BLaER1 treated with 17β-estradiol and CSF1 and Interleukin-3, amounts not matched to agents 10 nM and 100 nM (cell line): ENCODE measurements at regions not wholly inside any gene's neighbourhood (a gene's known extent, or its start where the extent isn't known, plus 50 kb on each side); places are given as distances from the start of the nearest gene placed in this dataset.

Experiments used
- H3K27ac ChIP-seq, 11 experiments: shearing (Covaris generic); formaldehyde crosslinking; 2 replicates each; pipeline ENCODE4 v1.8.1; 2022
- H3K27me3 ChIP-seq, 11 experiments: shearing (Covaris generic); formaldehyde crosslinking; 2 replicates each; pipeline ENCODE4 v1.8.1; 2022
- H3K36me3 ChIP-seq, 11 experiments: shearing (Covaris generic); formaldehyde crosslinking; 2 replicates each; pipeline ENCODE4 v1.8.1; 2022
- H3K4me1 ChIP-seq, 10 experiments: shearing (Covaris generic); formaldehyde crosslinking; 2 replicates each; pipeline ENCODE4 v1.8.1; 2022
- H3K4me2 ChIP-seq, 11 experiments: shearing (Covaris generic); formaldehyde crosslinking; 2 replicates each; pipeline ENCODE4 v1.8.1; 2022
- H3K4me3 ChIP-seq, 10 experiments: shearing (Covaris generic); formaldehyde crosslinking; 2 replicates each; pipeline ENCODE4 v1.8.1; 2022
- H3K9ac ChIP-seq, 11 experiments: shearing (Covaris generic); formaldehyde crosslinking; 2 replicates each; pipeline ENCODE4 v1.8.1; 2022
- H3K9me3 ChIP-seq, 11 experiments: shearing (Covaris generic); formaldehyde crosslinking; replicated peaks in 1 of 11; 2 replicates each; pipeline ENCODE4 v1.8.1; 2022
- H4K20me1 ChIP-seq, 11 experiments: shearing (Covaris generic); formaldehyde crosslinking; 2 replicates each; pipeline ENCODE4 v1.8.1; 2022
- Cebpa-rat ChIP-seq, 11 experiments: shearing (Covaris generic); IDR thresholded peaks; 2 replicates each; pipeline ENCODE4 v1.8.1; 2022

GRCh38 chr4:159434871-159435241 lies 332.0 kb downstream of the RAPGEF2 start:
- peak overlapping the region in 2 of 11 experiments; percentile 16 to 21; a peak in 4 of 22 replicates for H3K4me2 ChIP-seq
- no peak overlapping the region for H3K4me3 ChIP-seq
- H3K9ac ChIP-seq, result no peak overlapping the region
- H3K27me3 ChIP-seq, result no peaks in the 10 kb centered on the region
- H4K20me1 ChIP-seq, result no peaks in the 10 kb centered on the region
- H3K9me3 ChIP-seq, result peaks cover 0 to 14% (median 6%) of the 10 kb centered on the region in 11 experiments; a peak in 9 of 22 replicates
- H3K36me3 ChIP-seq, result no peaks in the 10 kb centered on the region
- H3K27ac ChIP-seq, result no peak overlapping the region
- no peak for TF ChIP-seq Cebpa-rat (IDR thresholded peaks at IDR 0.05)
- H3K4me1 ChIP-seq, result peaks cover 8 to 17% (median 10%) of the 10 kb centered on the region in 10 experiments

- peak overlapping the region; percentile 22 to 64 (median 45) for H3K4me2 ChIP-seq
- peaks cover 8 to 17% (median 10%) of the 10 kb centered on the region in 10 experiments for H3K4me1 ChIP-seq
- no peak overlapping the region for H3K4me3 ChIP-seq
- peaks cover 0 to 11% (median 4%) of the 10 kb centered on the region in 11 experiments; a peak in 9 of 22 replicates for H3K9me3 ChIP-seq
- H3K36me3 ChIP-seq, result no peaks in the 10 kb centered on the region
- H3K9ac ChIP-seq, result no peak overlapping the region
- no peaks in the 10 kb centered on the region for H3K27me3 ChIP-seq
- no peak overlapping the region for H3K27ac ChIP-seq
- no peaks in the 10 kb centered on the region for H4K20me1 ChIP-seq
- no peak for TF ChIP-seq Cebpa-rat (IDR thresholded peaks at IDR 0.05)
Measured at GRCh38 chr4:159435561-159436023, 332.7 kb downstream of the RAPGEF2 start.

- Histone ChIP-seq H3K4me2 (no peak overlapping the region), H3K27me3 (no peaks in the 10 kb centered on the region), H3K9ac (no peak overlapping the region), H4K20me1 (no peaks in the 10 kb centered on the region), H3K4me1 (0 out of 20 replicates have a peak, but pooled peaks cover 0 to 4% (median 0%) of the 10 kb centered on the region in 10 experiments), H3K4me3 (no peak overlapping the region), H3K27ac (no peak overlapping the region), H3K36me3 (no peaks in the 10 kb centered on the region), H3K9me3 (no peaks in the 10 kb centered on the region)
- TF ChIP-seq Cebpa-rat (IDR thresholded peaks at IDR 0.05), result no peak
Measured at GRCh38 chr4:159443975-159444374, 341.1 kb downstream of the RAPGEF2 start.

- Histone ChIP-seq H3K27me3 (no peaks in the 10 kb centered on the region), H3K27ac (no peak overlapping the region), H3K4me3 (no peak overlapping the region), H3K4me2 (no peak overlapping the region), H3K9ac (no peak overlapping the region), H3K4me1 (0 out of 20 replicates have a peak, but pooled peaks cover 0 to 4% (median 0%) of the 10 kb centered on the region in 10 experiments), H3K9me3 (no peaks in the 10 kb centered on the region), H3K36me3 (no peaks in the 10 kb centered on the region), H4K20me1 (no peaks in the 10 kb centered on the region)
- no peak for TF ChIP-seq Cebpa-rat (IDR thresholded peaks at IDR 0.05)
Measured at GRCh38 chr4:159444678-159445077, 341.8 kb downstream of the RAPGEF2 start.

GRCh38 chr4:159445692-159446091 lies 342.8 kb downstream of the RAPGEF2 start:
- no peaks in the 10 kb centered on the region for H3K36me3 ChIP-seq
- H3K27ac ChIP-seq, result no peak overlapping the region

GRCh38 chr4:159446266-159446976 lies 343.5 kb downstream of the RAPGEF2 start:
- no peak overlapping the region for H3K4me2 ChIP-seq
- no peak for TF ChIP-seq Cebpa-rat (IDR thresholded peaks at IDR 0.05)
- H3K4me3 ChIP-seq, result no peak overlapping the region
- H3K4me1 ChIP-seq, result no peaks in the 10 kb centered on the region
- no peak overlapping the region for H3K9ac ChIP-seq
- no peaks in the 10 kb centered on the region for H3K27me3 ChIP-seq
- H4K20me1 ChIP-seq, result no peaks in the 10 kb centered on the region
- H3K36me3 ChIP-seq, result no peaks in the 10 kb centered on the region
- H3K9me3 ChIP-seq, result no peaks in the 10 kb centered on the region
- no peak overlapping the region for H3K27ac ChIP-seq

More at GRCh38 chr4:159445692-159446091, 342.8 kb downstream of the RAPGEF2 start:
- Histone ChIP-seq H4K20me1 (no peaks in the 10 kb centered on the region), H3K4me3 (no peak overlapping the region), H3K9ac (no peak overlapping the region), H3K9me3 (no peaks in the 10 kb centered on the region), H3K4me2 (no peak overlapping the region), H3K27me3 (no peaks in the 10 kb centered on the region), H3K4me1 (0 out of 20 replicates have a peak, but pooled peaks cover 0 to 4% (median 0%) of the 10 kb centered on the region in 10 experiments)
- TF ChIP-seq Cebpa-rat (IDR thresholded peaks at IDR 0.05), result no peak

GRCh38 chr4:159447296-159447695 lies 344.4 kb downstream of the RAPGEF2 start:
- Histone ChIP-seq H4K20me1 (no peaks in the 10 kb centered on the region), H3K4me1 (no peaks in the 10 kb centered on the region), H3K4me2 (no peak overlapping the region), H3K27me3 (no peaks in the 10 kb centered on the region), H3K36me3 (no peaks in the 10 kb centered on the region), H3K27ac (no peak overlapping the region), H3K9me3 (no peaks in the 10 kb centered on the region), H3K4me3 (no peak overlapping the region), H3K9ac (no peak overlapping the region)
- no peak for TF ChIP-seq Cebpa-rat (IDR thresholded peaks at IDR 0.05)

- no peaks in the 10 kb centered on the region for H3K9me3 ChIP-seq
- no peaks in the 10 kb centered on the region for H3K4me1 ChIP-seq
- no peak overlapping the region for H3K9ac ChIP-seq
- no peak overlapping the region for H3K27ac ChIP-seq
- H3K4me3 ChIP-seq, result no peak overlapping the region
- no peak overlapping the region for H3K4me2 ChIP-seq
- no peak for TF ChIP-seq Cebpa-rat (IDR thresholded peaks at IDR 0.05)
- H3K36me3 ChIP-seq, result no peaks in the 10 kb centered on the region
- H3K27me3 ChIP-seq, result no peaks in the 10 kb centered on the region
- no peaks in the 10 kb centered on the region for H4K20me1 ChIP-seq
Measured at GRCh38 chr4:159451006-159451405, 348.1 kb downstream of the RAPGEF2 start.

GRCh38 chr4:159455675-159456237 lies 352.9 kb downstream of the RAPGEF2 start:
- no peaks in the 10 kb centered on the region for H3K4me1 ChIP-seq
- H3K36me3 ChIP-seq, result no peaks in the 10 kb centered on the region
- H3K27ac ChIP-seq, result no peak overlapping the region
- no peak overlapping the region for H3K4me2 ChIP-seq
- H3K4me3 ChIP-seq, result no peak overlapping the region
- H3K9ac ChIP-seq, result no peak overlapping the region
- no peak for TF ChIP-seq Cebpa-rat (IDR thresholded peaks at IDR 0.05)
- H4K20me1 ChIP-seq, result no peaks in the 10 kb centered on the region
- no peaks in the 10 kb centered on the region for H3K27me3 ChIP-seq
- H3K9me3 ChIP-seq, result no peaks in the 10 kb centered on the region
